ENCODE measurements at regions not wholly inside any gene's neighbourhood (a gene's known extent, or its start where the extent isn't known, plus 50 kb on each side); places are given as distances from the start of the nearest gene placed in this dataset.

DNA sequence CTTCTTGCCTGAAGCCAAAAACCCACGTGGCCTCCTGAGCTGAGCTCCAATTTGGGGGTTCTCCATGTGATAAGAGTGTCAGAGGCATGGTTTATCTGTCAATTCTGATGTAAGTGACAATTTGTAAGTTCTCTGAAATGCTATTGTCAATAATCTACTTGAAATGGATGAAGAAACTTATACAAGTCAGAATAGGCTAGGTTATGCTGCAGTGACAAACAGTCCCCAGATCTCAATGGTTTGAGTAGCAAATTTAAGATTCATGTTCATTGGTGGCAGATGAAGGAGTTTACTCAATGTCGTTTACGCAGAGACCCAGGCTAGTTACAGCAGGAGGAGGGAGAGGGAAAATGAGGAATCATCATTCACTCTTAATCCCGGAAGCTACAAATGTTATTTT, 352.4 kb downstream of the KIF16B start:
- DNase-seq (ENCODE audit: low spot score) = no peak

- no peak for DNase-seq (ENCODE audit: low spot score)
Measured at GRCh38 chr20:16219182-16219581, 354.1 kb downstream of the KIF16B start.

DNA sequence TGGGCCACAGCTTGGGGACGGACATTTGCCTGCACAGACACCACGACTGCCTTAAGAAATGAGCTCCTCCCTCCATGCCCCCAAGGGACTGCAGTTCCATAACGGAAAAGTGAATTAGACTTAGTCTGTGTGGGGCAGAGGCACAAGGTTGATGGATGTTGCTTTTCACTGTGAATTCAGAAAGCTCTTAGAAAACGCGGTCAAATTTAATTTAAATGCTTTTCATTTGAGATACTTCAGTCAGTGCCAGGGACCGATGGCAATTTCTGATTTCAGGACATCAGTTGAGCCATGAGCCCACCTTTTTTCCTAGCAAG, 356.4 kb downstream of the KIF16B start:
- DNase-seq (ENCODE audit: low spot score) = no peak

DNA sequence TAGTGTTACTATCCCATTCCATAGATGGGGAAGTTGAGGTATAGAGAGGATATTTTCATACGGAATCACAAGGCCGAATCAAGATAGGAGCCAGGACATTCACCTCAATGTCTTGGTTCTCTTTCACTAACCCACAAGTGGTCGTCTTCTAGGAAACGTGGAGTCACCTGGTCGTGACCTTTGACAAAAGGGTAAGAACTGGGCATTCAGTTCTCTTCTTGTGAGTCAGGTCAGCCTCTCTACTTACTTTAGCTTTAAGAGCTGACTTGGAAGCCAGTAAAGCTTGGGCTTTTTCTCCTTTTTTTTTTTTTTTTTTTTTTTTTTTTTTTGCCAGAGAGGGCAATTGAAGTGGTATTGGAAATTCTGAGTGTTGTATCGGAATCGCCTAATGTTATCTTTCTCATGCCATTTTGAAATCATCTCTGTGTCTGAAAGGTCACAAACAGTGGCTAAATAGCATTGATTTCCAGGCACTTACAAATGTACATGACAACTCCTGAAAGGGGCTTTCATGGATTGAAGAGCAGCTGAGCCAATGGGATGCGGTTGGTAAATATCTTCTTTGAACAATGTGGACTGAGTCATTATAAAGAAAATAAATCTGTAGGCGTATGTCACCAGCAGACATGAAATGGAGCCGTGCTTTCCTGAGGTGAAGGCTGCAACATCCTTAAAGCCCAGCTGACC, 356.9 kb downstream of the KIF16B start:
- DNase-seq (ENCODE audit: low spot score) = no peak

GRCh38 chr20:16215041-16215440, 358.2 kb downstream of the KIF16B start:
- no peak for DNase-seq (ENCODE audit: low spot score)

GRCh38 chr20:16212790-16213189, 360.5 kb downstream of the KIF16B start:
- no peak for DNase-seq (ENCODE audit: low spot score)

DNA sequence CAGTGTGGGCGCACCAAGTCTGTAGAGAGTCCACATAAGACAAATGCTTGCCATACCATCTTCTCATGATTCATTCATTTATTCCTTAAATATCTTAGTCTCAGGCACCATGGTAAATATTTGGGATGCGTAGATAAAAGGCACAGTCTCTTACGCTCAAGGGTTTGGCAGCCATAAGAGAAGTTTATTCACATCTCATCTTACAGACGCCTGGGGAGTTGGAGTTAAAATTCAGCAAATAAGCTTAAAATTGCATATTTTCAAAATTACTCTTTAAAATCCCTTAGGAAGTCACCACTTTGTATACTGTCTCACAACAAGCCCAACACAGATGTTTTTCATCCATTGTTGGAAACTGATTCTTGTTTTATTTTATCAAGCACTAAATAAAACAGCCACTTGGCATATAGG, 363.3 kb downstream of the KIF16B start:
- no peak for DNase-seq (ENCODE audit: low spot score)

GRCh38 chr20:16209357-16209756, 363.9 kb downstream of the KIF16B start:
- no peak for DNase-seq (ENCODE audit: low spot score)

DNA sequence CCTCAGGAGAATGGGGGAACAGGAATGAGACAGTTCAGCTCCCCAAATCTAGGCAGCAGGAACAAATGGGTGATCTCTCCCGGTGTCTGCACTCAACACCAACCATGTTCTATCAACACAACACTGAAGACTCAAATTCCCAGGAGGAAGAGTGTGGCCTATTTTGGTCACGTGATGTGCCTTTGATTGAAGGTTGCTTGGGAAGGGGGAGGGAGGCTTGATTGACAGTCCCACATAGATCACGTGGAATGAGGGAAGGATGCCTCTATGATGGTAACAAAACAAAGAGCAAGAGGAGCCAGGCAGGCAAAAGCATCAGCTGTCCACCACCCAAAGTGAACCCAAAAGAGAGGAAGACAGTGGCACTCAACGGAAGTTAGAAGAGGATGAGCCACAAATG, 364.8 kb downstream of the KIF16B start:
- no peak for DNase-seq (ENCODE audit: low spot score)

DNA sequence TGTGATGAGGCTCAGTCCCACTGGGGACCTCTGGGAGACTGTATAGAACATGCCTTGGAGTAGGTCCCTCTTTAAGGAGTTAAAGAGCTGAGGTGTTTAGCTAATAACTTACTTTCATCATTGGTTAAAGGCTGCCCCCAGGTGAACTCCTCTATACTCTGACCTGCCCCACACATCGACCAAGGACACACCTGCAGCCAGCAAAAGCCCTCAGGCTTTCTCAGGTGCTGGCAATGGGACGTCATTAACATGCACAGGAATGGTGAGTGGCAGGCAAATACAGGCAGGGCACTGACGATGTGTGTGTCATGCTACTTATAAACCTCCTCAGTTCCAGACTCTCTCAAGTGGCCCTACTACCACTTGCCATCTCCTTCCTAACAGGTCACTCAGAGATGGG, 366.4 kb downstream of the KIF16B start:
- no peak for DNase-seq (ENCODE audit: low spot score)

DNA sequence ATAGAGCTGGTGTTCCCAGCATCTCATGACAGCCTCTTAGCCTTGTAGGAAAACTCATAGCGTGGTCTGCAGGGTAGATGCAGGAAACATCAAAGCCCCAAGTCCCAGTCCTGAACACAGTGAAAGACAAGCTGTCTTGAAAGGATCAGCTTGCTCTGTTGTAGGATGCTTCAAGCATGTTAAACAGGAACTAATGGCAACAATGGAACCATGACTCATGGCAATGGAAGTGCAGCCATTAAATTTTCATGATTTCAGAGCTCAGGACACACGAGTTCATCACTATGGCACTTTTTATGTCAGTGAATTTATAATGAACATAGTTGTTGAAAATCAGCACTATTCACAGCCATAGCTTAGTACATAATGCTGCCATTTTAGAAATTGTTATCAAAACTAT, 367.7 kb downstream of the KIF16B start:
- no peak for DNase-seq (ENCODE audit: low spot score)

DNA sequence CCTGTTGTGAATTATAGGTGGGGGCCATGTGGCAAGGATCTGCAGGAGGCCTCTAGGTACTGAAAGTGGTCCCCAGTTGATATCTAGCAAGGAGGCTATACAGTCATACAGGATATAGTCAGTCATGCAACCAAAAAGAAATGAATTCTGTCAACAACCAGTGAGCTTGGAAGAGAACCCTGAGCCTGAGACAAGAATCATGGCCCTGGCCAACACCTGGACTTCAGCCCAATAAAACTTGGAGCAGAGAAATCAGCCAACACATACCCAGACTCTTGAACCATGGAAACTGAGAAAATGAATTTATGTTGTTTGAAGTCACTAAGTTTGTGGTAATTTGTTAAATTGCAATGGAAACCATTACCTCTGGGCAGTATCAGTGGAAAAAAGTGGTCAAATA, 370.2 kb downstream of the KIF16B start:
- DNase-seq (ENCODE audit: low spot score) = no peak

DNA sequence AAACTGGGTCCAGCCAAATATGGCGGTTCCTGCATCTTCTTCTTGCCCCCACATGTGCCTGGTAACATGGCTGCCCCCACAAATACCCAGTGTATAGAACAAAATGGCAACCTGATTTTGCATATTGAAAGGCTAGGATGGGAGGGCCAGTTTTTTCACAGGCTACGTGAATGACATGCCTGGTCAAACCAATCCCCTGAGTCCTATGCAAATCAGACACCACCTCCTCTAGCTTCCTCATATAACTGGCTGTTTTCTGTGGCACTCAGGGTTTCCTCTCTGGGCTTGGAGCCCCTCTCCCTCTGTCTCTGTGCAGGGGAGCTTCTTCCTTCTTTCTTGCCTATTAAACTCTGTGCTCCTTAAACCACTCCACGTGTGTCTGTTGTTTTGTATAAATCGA, 372.1 kb downstream of the KIF16B start:
- DNase-seq (ENCODE audit: low spot score) = no peak

DNA sequence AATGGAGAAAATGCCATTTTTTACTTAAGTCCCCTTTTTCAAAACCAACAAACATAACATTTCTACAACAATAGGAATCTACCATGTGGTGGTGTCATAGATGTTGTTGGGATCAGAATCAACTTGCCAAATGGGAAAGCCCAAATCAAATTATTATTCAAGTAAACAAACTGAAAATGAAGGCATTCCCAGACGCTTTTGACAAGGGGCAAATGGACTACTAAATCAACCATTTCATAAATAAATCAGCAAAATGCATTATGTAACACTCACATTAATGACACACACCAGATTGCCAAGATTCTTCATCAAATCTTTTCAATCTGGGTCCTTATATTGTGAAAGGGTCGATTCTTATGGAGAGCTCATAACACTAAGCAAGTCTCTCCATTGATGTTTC, 375.6 kb downstream of the KIF16B start:
- no peak for DNase-seq (ENCODE audit: low spot score)

- no peak for DNase-seq (ENCODE audit: low spot score)
Measured at GRCh38 chr20:16195671-16196070, 377.6 kb downstream of the KIF16B start.

DNA sequence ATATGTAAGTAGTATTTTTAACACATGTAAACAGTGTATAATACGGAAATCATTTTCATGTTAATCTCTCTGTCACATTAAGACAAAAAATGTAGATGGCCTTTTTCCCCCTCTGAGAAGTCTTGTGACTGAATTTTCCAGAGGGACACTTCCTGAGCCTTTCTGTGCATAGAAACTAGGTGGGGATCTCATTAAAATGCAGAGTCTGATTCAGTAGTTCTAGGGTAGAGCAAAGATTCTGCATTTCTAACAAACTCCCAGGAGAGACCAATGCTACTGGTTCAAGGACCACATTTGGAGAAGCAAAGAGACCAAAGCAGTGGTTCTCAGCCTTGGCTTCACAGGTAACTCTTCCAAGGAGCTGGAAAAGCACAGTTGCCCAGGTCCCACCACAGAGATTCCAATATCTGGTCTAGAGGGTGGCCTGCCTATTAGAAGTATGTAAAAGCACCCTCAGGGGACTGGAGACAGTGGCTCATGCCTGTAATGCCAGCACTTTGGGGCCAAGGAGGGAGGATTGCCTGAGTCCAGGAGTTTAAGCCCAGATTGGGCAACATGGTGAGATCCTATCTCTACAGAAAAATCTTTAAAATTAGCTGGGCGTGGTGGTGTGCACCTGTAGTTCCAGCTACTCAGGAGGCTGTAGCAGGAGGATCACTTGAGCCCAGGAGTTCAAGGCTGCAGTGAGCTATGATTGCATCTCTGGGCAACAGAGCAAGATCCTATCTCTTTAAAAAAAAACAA, 378.5 kb downstream of the KIF16B start:
- no peak for DNase-seq (ENCODE audit: low spot score)

GRCh38 chr20:16191496-16191895, 381.8 kb downstream of the KIF16B start:
- no peak for DNase-seq (ENCODE audit: low spot score)

DNA sequence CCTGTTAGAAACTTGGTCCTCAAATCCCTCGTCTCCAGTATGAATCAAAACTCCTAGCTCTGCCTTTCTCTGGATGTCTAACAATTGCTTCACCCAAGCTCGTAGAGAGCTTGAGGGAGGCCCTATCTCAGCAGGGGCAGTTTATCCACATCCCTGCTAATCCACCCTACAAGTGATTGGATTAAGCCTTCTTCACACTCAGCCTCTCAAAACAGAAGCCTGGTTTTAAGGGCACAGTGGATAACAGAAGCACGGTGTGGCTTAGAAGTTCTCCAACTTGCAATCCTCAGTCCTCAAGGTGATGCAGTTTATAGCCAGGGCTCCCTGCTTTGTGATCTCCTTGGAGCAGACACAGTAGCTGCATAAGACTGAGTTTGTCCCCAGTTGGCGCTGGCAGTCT, 383.9 kb downstream of the KIF16B start:
- DNase-seq (ENCODE audit: low spot score) = no peak

DNA sequence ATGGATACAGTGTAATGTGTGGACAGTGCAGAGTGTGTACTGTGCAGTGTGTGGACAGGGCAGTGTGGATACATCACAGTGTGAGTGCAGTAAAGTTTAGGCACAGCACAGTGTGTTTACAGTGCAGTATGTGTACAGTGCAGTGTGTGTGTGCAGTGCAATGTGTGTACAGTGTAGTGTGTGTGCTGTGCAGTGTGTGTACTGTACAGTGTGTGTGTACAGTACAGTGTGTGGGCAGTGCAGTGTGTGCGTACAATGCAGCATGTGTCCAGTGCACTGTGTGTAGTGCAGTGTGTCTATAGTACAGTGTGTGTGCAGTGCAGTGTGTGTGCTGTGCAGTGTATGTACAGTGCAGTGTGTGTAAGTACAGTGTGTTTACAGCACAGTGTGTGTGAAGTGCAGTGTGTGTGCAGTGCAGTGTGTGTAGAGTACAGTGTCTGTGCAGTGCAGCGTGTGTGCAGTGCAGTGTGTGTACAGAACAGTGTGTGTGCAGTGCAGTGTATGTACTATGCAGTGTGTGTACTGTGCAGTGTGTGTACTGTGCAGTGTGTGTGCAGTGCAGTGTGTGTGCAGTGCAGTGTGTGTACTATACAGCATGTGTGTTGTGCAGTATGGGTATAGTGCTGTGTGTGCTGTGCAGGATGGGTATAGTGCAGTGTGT, 385.2 kb downstream of the KIF16B start:
- DNase-seq (ENCODE audit: low spot score) = no peak

DNA sequence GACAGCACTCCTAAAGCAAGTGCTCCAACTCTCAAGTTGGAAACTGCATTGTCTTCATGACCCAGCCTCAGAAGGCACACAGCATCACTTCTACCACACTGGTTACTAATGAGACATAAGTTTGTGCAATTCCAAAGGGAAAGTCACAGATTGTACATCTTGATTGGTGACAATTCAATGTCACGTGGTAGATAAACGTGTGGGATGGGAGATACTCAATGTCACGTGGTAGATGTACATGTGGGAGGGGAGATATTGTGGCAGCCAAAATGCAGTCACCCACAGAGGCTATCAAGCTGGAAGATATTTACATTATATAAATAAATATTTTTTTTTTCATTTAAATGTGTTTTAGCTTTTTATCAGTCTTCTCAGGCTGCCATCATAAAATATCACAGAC, 393.3 kb downstream of the KIF16B start:
- DNase-seq (ENCODE audit: low spot score) = no peak

DNA sequence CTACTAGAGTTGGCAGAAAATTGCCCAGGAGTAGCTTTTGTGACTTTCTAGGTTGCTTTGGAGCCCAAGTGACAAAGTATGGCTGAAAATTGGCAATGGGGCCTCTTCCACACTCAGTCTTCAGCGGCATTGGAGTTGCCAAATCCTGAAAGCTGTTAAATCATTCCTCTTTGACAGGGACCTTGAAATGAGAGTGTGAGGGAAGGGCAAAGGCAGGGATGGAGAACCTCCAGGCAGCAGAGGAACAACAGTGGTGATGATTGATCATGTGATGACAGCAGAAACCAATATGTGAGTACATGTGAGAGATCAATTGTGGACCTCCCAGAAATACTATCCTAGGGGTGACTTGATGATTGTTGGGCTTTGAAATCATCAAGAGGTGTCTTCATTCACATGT, 393.9 kb downstream of the KIF16B start:
- DNase-seq (ENCODE audit: low spot score) = no peak

GRCh38 chr20:16178546-16179135, 394.6 kb downstream of the KIF16B start:
- no peak for DNase-seq (ENCODE audit: low spot score)

- DNase-seq (ENCODE audit: low spot score) = no peak
Measured at GRCh38 chr20:16175322-16175961, 397.8 kb downstream of the KIF16B start.

Data from putamen (tissue), 1 donor.